HEK293 (cell line): ENCODE measurements at regions not wholly inside any gene's neighbourhood (a gene's known extent, or its start where the extent isn't known, plus 50 kb on each side); places are given as distances from the start of the nearest gene placed in this dataset.

Experiments used
- CTCF ChIA-PET: fragments of 350-600 bp; formaldehyde crosslinking; extraction: SDS; loops from one replicate; lab custom pipeline; 2021; ENCODE audit warnings: antibody characterized with exemption; lab: Yijun Ruan, JAX
- POLR2A ChIA-PET: fragments of 300-600 bp; formaldehyde crosslinking; extraction: SDS; loops from one replicate; lab custom pipeline; 2020; ENCODE audit warnings: antibody characterized with exemption, inconsistent platforms; lab: Yijun Ruan, JAX
- H3K27ac ChIP-seq: fragments of 200-500 bp; sonication (Bioruptor generic); 2 replicates; pipeline ENCODE4 v1.5.1; 2014; ENCODE audit warnings: low read depth, low read length, control low read depth, inconsistent platforms; ENCODE audit errors: extremely low read depth
- H3K36me3 ChIP-seq, 2 experiments: fragments of 200-500 bp in 1 of 2; sonication (Bioruptor generic) in 1 of 2; 1 replicate in 1 of 2; 2 replicates in 1 of 2; pipeline ENCODE4 v1.5.1; 2014 to 2017; ENCODE audit warnings: inconsistent platforms in 2 of 2, low read length in 2 of 2; ENCODE audit not compliant: control insufficient read depth in 2 of 2, insufficient read depth in 1 of 2
- H3K4me1 ChIP-seq: fragments of 200-500 bp; sonication (Bioruptor generic); 2 replicates; pipeline ENCODE4 v1.5.1; 2014; ENCODE audit warnings: mild to moderate bottlenecking, low read length, inconsistent platforms; ENCODE audit not compliant: control insufficient read depth, insufficient read depth
- H3K4me3 ChIP-seq: 2 replicates; pipeline ENCODE4 v1.5.1; 2011; ENCODE audit warnings: low read depth, mild to moderate bottlenecking, control low read depth, low read length, moderate library complexity
- H3K9me3 ChIP-seq: fragments of 200-500 bp; sonication (Bioruptor generic); 2 replicates; pipeline ENCODE4 v1.5.1; 2014; ENCODE audit warnings: low read depth, low read length, inconsistent platforms; ENCODE audit not compliant: control insufficient read depth, insufficient read depth
- FEZF1 ChIP-seq: fragments of 450-650 bp; formaldehyde crosslinking; IDR thresholded peaks from 2 replicates; pipeline ENCODE4 v1.5.1; 2016; ENCODE audit warnings: missing biosample characterization, missing genetic modification characterization
- GLI2 ChIP-seq: fragments of 450-650 bp; formaldehyde crosslinking; IDR thresholded peaks from 2 replicates; pipeline ENCODE4; 2017; ENCODE audit warnings: missing biosample characterization, missing genetic modification characterization, low read depth, borderline replicate concordance
- HOXA7 ChIP-seq: sonication (generic); formaldehyde crosslinking; IDR thresholded peaks from 2 replicates; pipeline ENCODE4 v1.8.1; 2022; ENCODE audit warnings: missing genetic modification reagents, borderline replicate concordance
- KLF7 ChIP-seq: fragments of 450-650 bp; formaldehyde crosslinking; IDR thresholded peaks from 2 replicates; pipeline ENCODE4 v1.5.1; 2016; ENCODE audit warnings: missing biosample characterization, missing genetic modification characterization, borderline replicate concordance
- KLF8 ChIP-seq: fragments of 450-650 bp; formaldehyde crosslinking; IDR thresholded peaks from 2 replicates; pipeline ENCODE4 v1.5.1; 2016; ENCODE audit warnings: missing biosample characterization, missing genetic modification characterization
- PRDM1 ChIP-seq: fragments of 450-650 bp; formaldehyde crosslinking; IDR thresholded peaks from 2 replicates; pipeline ENCODE4; 2016; ENCODE audit warnings: missing biosample characterization, missing genetic modification characterization
- TRIM28 ChIP-seq: IDR thresholded peaks from 2 replicates; pipeline ENCODE4 v1.6.1; 2011; ENCODE audit warnings: low read length, control low read depth, borderline replicate concordance
- YY1 ChIP-seq: fragments of 450-650 bp; formaldehyde crosslinking; IDR thresholded peaks from 2 replicates; pipeline ENCODE4 v1.5.1; 2018; ENCODE audit warnings: missing biosample characterization, missing genetic modification characterization
- ZBTB1 ChIP-seq: fragments of 450-650 bp; formaldehyde crosslinking; IDR thresholded peaks from 2 replicates; pipeline ENCODE4 v1.5.1; 2016; ENCODE audit warnings: missing biosample characterization, missing genetic modification characterization
- ZBTB17 ChIP-seq: fragments of 450-650 bp; formaldehyde crosslinking; IDR thresholded peaks from 2 replicates; pipeline ENCODE4 v1.5.1; 2016; ENCODE audit warnings: missing biosample characterization, missing genetic modification characterization
- ZBTB20 ChIP-seq: fragments of 450-650 bp; formaldehyde crosslinking; IDR thresholded peaks from 2 replicates; pipeline ENCODE4 v1.5.1; 2016; ENCODE audit warnings: missing biosample characterization, missing genetic modification characterization
- ZEB2 ChIP-seq: fragments of 450-650 bp; formaldehyde crosslinking; IDR thresholded peaks from 2 replicates; pipeline ENCODE4 v1.5.1; 2016; ENCODE audit warnings: missing biosample characterization, missing genetic modification characterization
- ZNF146 ChIP-seq: fragments of 450-650 bp; formaldehyde crosslinking; IDR thresholded peaks from 2 replicates; pipeline ENCODE4 v1.5.1; 2016; ENCODE audit warnings: missing biosample characterization, missing genetic modification characterization
- ZNF174 ChIP-seq: fragments of 450-650 bp; formaldehyde crosslinking; IDR thresholded peaks from 2 replicates; pipeline ENCODE4 v1.5.0; 2017; ENCODE audit warnings: missing biosample characterization, mild to moderate bottlenecking, missing genetic modification characterization
- ZNF2 ChIP-seq: fragments of 450-650 bp; formaldehyde crosslinking; IDR thresholded peaks from 2 replicates; pipeline ENCODE4 v1.5.1; 2016; ENCODE audit warnings: missing biosample characterization, missing genetic modification characterization
- ZNF223 ChIP-seq: fragments of 450-650 bp; formaldehyde crosslinking; IDR thresholded peaks from 2 replicates; pipeline ENCODE4 v1.5.1; 2016; ENCODE audit warnings: missing biosample characterization, missing genetic modification characterization
- ZNF473 ChIP-seq: fragments of 450-650 bp; formaldehyde crosslinking; IDR thresholded peaks from 2 replicates; pipeline ENCODE4 v1.5.1; 2017; ENCODE audit warnings: missing biosample characterization, missing genetic modification characterization
- ZNF596 ChIP-seq: fragments of 450-650 bp; IDR thresholded peaks from 2 replicates; pipeline ENCODE4 v1.5.0; 2018; ENCODE audit warnings: missing biosample characterization, mild to moderate bottlenecking, missing genetic modification characterization, moderate library complexity
- ZNF623 ChIP-seq: fragments of 450-650 bp; formaldehyde crosslinking; IDR thresholded peaks from 2 replicates; pipeline ENCODE4 v1.5.1; 2016; ENCODE audit warnings: missing biosample characterization, missing genetic modification characterization
- ZNF701 ChIP-seq: fragments of 450-650 bp; formaldehyde crosslinking; IDR thresholded peaks from 2 replicates; pipeline ENCODE4 v1.5.1; 2016; ENCODE audit warnings: missing biosample characterization, missing genetic modification characterization
- ZNF791 ChIP-seq: fragments of 450-650 bp; formaldehyde crosslinking; IDR thresholded peaks from 2 replicates; pipeline ENCODE4 v1.5.1; 2016; ENCODE audit warnings: missing biosample characterization, missing genetic modification characterization
- ZNF843 ChIP-seq: fragments of 450-650 bp; formaldehyde crosslinking; IDR thresholded peaks from 2 replicates; pipeline ENCODE4 v1.5.1; 2016; ENCODE audit warnings: missing biosample characterization, missing genetic modification characterization
- ZSCAN16 ChIP-seq: fragments of 450-650 bp; formaldehyde crosslinking; IDR thresholded peaks from 2 replicates; pipeline ENCODE4 v1.5.1; 2016; ENCODE audit warnings: missing biosample characterization, missing genetic modification characterization
- ZSCAN30 ChIP-seq: fragments of 450-650 bp; IDR thresholded peaks from 2 replicates; pipeline ENCODE4 v1.5.1; 2018; ENCODE audit warnings: missing biosample characterization, mild to moderate bottlenecking, missing genetic modification characterization, moderate library complexity
- TF ChIP-seq, protein P1 (sequence below): fragments of 450-650 bp; IDR thresholded peaks from 2 replicates; pipeline ENCODE4 v1.5.1; 2018; ENCODE audit warnings: missing biosample characterization, mild to moderate bottlenecking, missing genetic modification characterization
- TF ChIP-seq, protein P2 (sequence below): fragments of 450-650 bp; formaldehyde crosslinking; IDR thresholded peaks from 2 replicates; pipeline ENCODE4 v1.5.1; 2017; ENCODE audit warnings: missing biosample characterization, missing genetic modification characterization
- TF ChIP-seq, protein P3 (sequence below): fragments of 450-650 bp; formaldehyde crosslinking; IDR thresholded peaks from 2 replicates; pipeline ENCODE4 v1.5.1; 2017; ENCODE audit warnings: missing biosample characterization, missing genetic modification characterization
- TF ChIP-seq, protein P4 (sequence below): fragments of 450-650 bp; formaldehyde crosslinking; IDR thresholded peaks from 2 replicates; pipeline ENCODE4 v1.5.1; 2016; ENCODE audit warnings: missing biosample characterization, missing genetic modification characterization
- TF ChIP-seq, protein P5 (sequence below): fragments of 450-650 bp; formaldehyde crosslinking; IDR thresholded peaks from 2 replicates; pipeline ENCODE4 v1.5.1; 2016; ENCODE audit warnings: missing biosample characterization, missing genetic modification characterization

DNA sequence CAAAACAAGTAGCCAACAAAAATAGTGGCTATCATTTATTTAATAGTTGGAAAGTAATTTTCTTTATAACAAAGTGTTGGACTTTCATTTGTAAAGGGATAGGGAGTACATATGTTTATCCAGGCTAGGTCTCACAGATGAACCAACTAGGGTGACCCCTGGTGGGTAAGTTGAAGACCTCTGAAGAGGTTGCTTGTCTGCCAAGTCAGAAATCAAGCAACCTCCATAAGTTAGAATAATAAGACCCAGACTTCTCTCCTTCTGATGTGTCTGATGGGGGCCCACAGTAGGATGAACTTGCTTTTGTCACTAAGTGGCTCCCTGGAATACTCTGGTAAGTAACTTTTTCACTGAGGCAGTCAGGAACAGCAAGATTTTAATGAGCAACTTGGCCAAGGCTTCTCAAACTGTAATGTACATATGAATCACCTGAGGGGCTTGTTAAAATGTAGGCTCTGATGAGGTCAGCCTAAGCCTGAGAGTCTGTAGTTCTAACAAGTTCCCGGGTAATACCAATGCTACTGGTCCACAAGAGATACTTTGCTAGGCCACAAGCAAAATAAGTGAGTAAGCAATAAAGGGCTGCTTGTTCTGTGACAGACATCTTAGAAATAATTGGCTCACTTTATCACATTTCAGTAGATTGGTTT lies 319.6 kb downstream of the PIK3C3 start (continued):
- TF ChIP-seq, protein P1, sequence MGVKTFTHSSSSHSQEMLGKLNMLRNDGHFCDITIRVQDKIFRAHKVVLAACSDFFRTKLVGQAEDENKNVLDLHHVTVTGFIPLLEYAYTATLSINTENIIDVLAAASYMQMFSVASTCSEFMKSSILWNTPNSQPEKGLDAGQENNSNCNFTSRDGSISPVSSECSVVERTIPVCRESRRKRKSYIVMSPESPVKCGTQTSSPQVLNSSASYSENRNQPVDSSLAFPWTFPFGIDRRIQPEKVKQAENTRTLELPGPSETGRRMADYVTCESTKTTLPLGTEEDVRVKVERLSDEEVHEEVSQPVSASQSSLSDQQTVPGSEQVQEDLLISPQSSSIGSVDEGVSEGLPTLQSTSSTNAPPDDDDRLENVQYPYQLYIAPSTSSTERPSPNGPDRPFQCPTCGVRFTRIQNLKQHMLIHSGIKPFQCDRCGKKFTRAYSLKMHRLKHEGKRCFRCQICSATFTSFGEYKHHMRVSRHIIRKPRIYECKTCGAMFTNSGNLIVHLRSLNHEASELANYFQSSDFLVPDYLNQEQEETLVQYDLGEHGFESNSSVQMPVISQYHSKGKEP (tag by site-specific recombination): no peak

DNA sequence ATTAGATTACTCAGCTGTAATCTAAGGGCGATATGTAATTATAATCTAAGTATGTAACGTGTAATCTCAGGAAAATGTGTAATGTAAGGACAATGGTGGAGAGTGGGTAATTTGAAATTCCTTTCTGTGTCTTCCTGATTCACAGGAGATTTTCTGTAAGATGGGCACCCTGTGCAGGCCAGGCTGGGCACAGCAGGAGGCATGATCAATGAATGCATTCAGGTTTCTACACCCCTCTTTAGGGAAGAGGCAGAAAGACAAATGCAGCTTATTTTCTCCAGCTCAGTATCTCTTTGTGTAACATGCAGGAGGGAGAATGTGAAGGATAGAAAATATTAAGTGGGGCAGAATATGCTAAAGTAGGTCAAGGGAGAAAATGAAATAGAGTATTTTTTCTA lies 320.1 kb downstream of the PIK3C3 start:
- CTCF ChIA-PET: interaction anchor here (1.0 kb wide), 1 partner anchor 161 kb away, joined by 7 read pairs; no protein-coding TSS in a partner anchor

DNA sequence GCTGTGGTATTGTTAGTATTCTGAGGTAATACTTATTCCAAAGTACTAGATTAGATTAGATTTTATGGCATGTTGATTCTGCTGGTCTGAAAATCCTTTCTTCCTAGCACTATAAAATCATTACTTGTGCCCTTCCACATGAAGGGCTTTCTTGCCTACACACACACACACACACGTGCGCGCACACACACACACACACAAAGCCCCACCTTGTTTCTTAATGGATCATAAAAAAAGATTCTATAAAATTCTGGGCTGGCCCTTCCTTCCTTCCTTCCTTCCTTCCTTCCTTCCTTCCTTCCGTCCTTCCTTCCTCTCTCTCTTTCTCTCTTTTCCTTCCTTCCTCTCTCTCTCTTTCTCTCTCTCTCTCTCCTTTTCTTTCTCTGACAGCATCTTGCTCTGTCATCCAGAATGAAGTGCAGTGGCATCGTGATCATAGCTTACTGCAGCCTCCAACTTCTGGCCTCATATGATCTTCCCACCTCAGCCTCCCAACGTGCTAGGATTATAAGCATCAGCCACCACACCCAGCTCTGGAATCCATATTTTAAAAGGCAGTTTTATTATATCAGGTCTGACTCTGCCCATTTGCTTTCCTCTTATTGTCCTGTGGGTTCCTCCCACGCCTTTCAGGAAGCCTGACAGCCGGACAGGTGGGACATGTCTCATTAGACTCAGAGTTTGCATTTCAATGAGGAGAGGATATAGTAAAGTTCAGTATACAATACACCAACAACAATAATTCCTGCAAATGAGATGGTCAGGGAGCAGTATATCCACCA lies 321.1 kb downstream of the PIK3C3 start:
- CTCF ChIA-PET: interaction anchor here (0.6 to 1.7 kb wide), 3 partner anchors 21 to 162 kb away, joined by 3 to 9 read pairs (median 6); no protein-coding TSS in a partner anchor
- Histone ChIP-seq H3K4me1 (peaks cover 8% of the 10 kb centered on the region; the same call in 1 of the 2 replicates), H3K36me3 (no peaks in the 10 kb centered on the region), H3K9me3 (no peaks in the 10 kb centered on the region), H3K4me3 (no peak overlapping the region), H3K27ac (no peak overlapping the region)
- POLR2A ChIA-PET: no interaction called here
- TF ChIP-seq ZNF473 (tag by site-specific recombination) (no peak), ZSCAN16 (no peak), ZNF701 (no peak), ZNF791 (no peak), FEZF1 (tag by site-specific recombination) (peak; percentile 28; the same call in 1 of the 2 replicates), KLF7 (tag by site-specific recombination) (0 out of 2 replicates have a peak, but pooled peaks have one; percentile 29), ZNF843 (peak; percentile 57; the same call in 1 of the 2 replicates), ZBTB17 (tag by site-specific recombination) (no peak), ZNF146 (tag by site-specific recombination) (no peak), HOXA7 (no peak), KLF8 (no peak), ZSCAN30 (tag by site-specific recombination) (no peak), ZNF596 (no peak), PRDM1 (tag by site-specific recombination) (no peak), ZNF2 (tag by site-specific recombination) (no peak), ZNF223 (tag by site-specific recombination) (no peak), YY1 (tag by site-specific recombination) (no peak), GLI2 (tag by site-specific recombination) (no peak)
- TF ChIP-seq, protein P2, sequence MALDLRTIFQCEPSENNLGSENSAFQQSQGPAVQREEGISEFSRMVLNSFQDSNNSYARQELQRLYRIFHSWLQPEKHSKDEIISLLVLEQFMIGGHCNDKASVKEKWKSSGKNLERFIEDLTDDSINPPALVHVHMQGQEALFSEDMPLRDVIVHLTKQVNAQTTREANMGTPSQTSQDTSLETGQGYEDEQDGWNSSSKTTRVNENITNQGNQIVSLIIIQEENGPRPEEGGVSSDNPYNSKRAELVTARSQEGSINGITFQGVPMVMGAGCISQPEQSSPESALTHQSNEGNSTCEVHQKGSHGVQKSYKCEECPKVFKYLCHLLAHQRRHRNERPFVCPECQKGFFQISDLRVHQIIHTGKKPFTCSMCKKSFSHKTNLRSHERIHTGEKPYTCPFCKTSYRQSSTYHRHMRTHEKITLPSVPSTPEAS (tag by site-specific recombination): peak; percentile 67
- TF ChIP-seq, protein P3, sequence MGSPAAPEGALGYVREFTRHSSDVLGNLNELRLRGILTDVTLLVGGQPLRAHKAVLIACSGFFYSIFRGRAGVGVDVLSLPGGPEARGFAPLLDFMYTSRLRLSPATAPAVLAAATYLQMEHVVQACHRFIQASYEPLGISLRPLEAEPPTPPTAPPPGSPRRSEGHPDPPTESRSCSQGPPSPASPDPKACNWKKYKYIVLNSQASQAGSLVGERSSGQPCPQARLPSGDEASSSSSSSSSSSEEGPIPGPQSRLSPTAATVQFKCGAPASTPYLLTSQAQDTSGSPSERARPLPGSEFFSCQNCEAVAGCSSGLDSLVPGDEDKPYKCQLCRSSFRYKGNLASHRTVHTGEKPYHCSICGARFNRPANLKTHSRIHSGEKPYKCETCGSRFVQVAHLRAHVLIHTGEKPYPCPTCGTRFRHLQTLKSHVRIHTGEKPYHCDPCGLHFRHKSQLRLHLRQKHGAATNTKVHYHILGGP (tag by site-specific recombination): no peak
- TF ChIP-seq, protein P4, sequence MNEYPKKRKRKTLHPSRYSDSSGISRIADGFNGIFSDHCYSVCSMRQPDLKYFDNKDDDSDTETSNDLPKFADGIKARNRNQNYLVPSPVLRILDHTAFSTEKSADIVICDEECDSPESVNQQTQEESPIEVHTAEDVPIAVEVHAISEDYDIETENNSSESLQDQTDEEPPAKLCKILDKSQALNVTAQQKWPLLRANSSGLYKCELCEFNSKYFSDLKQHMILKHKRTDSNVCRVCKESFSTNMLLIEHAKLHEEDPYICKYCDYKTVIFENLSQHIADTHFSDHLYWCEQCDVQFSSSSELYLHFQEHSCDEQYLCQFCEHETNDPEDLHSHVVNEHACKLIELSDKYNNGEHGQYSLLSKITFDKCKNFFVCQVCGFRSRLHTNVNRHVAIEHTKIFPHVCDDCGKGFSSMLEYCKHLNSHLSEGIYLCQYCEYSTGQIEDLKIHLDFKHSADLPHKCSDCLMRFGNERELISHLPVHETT (tag by site-specific recombination): no peak

More for the DNA sequence above, 320.1 kb downstream of the PIK3C3 start:
- peaks cover 8% of the 10 kb centered on the region; the same call in 1 of the 2 replicates for H3K4me1 ChIP-seq
- no peak for TF ChIP-seq TRIM28
- no peak for TF ChIP-seq ZEB2 (tag by site-specific recombination)
- TF ChIP-seq, protein P5, sequence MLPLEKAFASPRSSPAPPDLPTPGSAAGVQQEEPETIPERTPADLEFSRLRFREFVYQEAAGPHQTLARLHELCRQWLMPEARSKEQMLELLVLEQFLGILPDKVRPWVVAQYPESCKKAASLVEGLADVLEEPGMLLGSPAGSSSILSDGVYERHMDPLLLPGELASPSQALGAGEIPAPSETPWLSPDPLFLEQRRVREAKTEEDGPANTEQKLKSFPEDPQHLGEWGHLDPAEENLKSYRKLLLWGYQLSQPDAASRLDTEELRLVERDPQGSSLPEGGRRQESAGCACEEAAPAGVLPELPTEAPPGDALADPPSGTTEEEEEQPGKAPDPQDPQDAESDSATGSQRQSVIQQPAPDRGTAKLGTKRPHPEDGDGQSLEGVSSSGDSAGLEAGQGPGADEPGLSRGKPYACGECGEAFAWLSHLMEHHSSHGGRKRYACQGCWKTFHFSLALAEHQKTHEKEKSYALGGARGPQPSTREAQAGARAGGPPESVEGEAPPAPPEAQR (tag by site-specific recombination): no peak
- TF ChIP-seq ZNF174 (tag by site-specific recombination): no peak
- no peak for TF ChIP-seq ZBTB20 (tag by site-specific recombination)
- no peak for TF ChIP-seq ZBTB1
- TF ChIP-seq ZNF623: no peak
- TF ChIP-seq, all 188 proteins: peak for 0
- H3K36me3 ChIP-seq: no peaks in the 10 kb centered on the region
- H3K27ac ChIP-seq: no peak overlapping the region
- POLR2A ChIA-PET: no interaction called here
- no peaks in the 10 kb centered on the region for H3K9me3 ChIP-seq
- no peak overlapping the region for H3K4me3 ChIP-seq
